Endothelial cell (in vitro differentiated cells): ENCODE measurements at regions not wholly inside any gene's neighbourhood (a gene's known extent, or its start where the extent isn't known, plus 50 kb on each side); places are given as distances from the start of the nearest gene placed in this dataset.

ENCODE experiments used
- DNase-seq: peaks from one replicate; pipeline ENCODE4 v3.0.0; 2021; ENCODE audit warnings: low spot score
- H3K27ac Mint-ChIP-seq: one replicate; pipeline ENCODE4 v1.8.0; 2021; ENCODE audit warnings: mixed read lengths, inconsistent platforms; ENCODE audit not compliant: unreplicated experiment
- H3K27me3 Mint-ChIP-seq: one replicate; pipeline ENCODE4 v1.8.0; 2021; ENCODE audit warnings: mild to moderate bottlenecking, moderate library complexity, mixed read lengths, inconsistent platforms; ENCODE audit not compliant: unreplicated experiment
- H3K36me3 Mint-ChIP-seq: one replicate; pipeline ENCODE4 v1.8.0; 2021; ENCODE audit warnings: mild to moderate bottlenecking, low read depth, mixed read lengths, inconsistent platforms; ENCODE audit not compliant: unreplicated experiment
- H3K4me1 Mint-ChIP-seq: one replicate; pipeline ENCODE4 v1.8.0; 2021; ENCODE audit warnings: mild to moderate bottlenecking, mixed read lengths, inconsistent platforms; ENCODE audit not compliant: unreplicated experiment
- H3K4me3 Mint-ChIP-seq: one replicate; pipeline ENCODE4 v1.8.0; 2021; ENCODE audit warnings: mild to moderate bottlenecking, mixed read lengths, inconsistent platforms; ENCODE audit not compliant: unreplicated experiment
- H3K9me3 Mint-ChIP-seq: one replicate; pipeline ENCODE4 v1.8.0; 2021; ENCODE audit warnings: mixed read lengths, inconsistent platforms; ENCODE audit not compliant: unreplicated experiment
- TF ChIP-seq, protein P1 (sequence below): fragments of 200-600 bp; sonication (generic); IDR thresholded peaks from one replicate; pipeline ENCODE4 v1.5.0; 2021; ENCODE audit warnings: antibody characterized with exemption; ENCODE audit not compliant: unreplicated experiment

DNA sequence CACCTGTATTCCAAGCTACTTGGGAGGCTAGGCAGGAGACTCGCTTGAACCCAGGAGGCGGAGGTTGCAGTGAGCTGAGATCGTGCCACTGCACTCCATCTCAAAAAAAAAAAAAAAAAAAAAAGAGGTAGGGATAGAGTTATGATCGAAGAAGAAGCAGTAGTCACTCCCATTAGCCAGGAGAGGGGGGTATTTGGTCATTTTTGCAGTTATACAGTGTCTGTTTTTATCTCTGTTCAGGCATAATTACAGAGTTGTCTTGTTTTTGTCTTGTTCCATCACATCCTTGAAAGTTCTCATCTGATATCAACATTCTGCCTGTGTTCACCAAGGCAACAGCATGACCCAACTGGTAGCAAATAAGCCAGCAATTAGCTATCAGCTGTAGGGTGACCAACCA is 98.5 kb upstream of the TMPO start:
- no peak for DNase-seq
- Mint-ChIP-seq H3K9me3 (no peaks in the 10 kb centered on the region), H3K27ac (no peak overlapping the region), H3K27me3 (no peaks in the 10 kb centered on the region), H3K36me3 (no peaks in the 10 kb centered on the region), H3K4me1 (peaks cover 28% of the 10 kb centered on the region), H3K4me3 (no peak overlapping the region)
- TF ChIP-seq, protein P1, sequence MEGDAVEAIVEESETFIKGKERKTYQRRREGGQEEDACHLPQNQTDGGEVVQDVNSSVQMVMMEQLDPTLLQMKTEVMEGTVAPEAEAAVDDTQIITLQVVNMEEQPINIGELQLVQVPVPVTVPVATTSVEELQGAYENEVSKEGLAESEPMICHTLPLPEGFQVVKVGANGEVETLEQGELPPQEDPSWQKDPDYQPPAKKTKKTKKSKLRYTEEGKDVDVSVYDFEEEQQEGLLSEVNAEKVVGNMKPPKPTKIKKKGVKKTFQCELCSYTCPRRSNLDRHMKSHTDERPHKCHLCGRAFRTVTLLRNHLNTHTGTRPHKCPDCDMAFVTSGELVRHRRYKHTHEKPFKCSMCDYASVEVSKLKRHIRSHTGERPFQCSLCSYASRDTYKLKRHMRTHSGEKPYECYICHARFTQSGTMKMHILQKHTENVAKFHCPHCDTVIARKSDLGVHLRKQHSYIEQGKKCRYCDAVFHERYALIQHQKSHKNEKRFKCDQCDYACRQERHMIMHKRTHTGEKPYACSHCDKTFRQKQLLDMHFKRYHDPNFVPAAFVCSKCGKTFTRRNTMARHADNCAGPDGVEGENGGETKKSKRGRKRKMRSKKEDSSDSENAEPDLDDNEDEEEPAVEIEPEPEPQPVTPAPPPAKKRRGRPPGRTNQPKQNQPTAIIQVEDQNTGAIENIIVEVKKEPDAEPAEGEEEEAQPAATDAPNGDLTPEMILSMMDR, result peak; percentile 47

DNA sequence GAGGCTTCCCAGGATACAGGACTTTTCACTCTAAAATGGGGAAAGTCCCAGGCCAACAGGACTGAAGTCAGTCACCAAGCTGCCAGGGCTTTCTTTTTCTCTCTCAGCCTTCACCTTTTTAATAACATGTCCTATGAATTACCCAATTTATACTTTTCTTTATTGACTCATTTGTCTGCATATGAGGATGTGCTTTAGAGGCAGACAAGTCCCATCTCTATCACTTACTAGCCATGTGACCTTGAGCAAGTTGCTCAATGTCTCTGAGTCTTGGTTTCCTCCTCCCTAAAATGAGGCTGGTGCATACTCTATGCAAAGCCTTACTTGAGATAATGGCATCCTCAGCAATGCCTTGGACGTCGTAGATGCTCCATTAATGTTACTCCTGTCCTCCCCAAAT is 98.1 kb upstream of the TMPO start:
- DNase-seq, result no peak
- Mint-ChIP-seq H3K4me1 (peaks cover 28% of the 10 kb centered on the region), H3K36me3 (no peaks in the 10 kb centered on the region), H3K9me3 (no peaks in the 10 kb centered on the region), H3K27ac (no peak overlapping the region), H3K4me3 (no peak overlapping the region), H3K27me3 (no peaks in the 10 kb centered on the region)
- TF ChIP-seq, protein P1, result no peak

DNA sequence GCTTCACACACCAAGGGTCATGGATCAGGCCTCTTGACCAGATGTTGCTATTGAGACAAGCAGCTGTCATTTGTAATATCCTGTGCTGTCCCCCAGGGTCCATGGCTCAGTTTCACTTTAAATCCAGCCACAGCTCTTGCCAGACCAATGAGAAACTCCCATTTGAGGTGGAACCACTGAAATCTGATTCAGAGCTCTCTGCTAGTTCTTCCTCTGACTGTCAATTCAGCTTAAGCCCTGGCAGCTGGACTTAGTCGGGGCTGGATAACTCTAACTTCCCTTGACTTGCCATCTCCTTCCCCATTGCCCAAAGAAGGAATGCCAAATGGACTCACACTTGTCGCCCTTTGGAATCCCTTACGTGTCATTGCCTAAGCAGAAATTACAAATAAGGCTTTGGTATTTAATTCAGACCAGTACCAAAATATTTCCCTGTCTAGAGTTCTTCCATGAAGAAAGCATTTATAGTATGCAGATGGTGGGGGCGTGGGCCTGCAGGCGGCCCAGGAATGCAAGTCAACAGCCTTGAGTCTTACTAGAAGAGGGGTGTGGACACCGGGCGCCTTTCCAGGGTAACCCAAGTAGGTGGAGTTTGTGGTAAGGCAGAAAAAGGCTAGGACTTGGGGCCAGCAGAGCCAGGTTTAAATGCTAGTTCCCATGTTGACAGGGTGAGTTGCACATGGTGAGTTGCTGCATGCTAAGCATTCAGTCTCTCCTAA is 96.9 kb upstream of the TMPO start:
- TF ChIP-seq, protein P1, result no peak
- DNase-seq, result no peak
- Mint-ChIP-seq H3K36me3 (no peaks in the 10 kb centered on the region), H3K27ac (peak overlapping the region; percentile 49), H3K27me3 (peaks cover 1% of the 10 kb centered on the region), H3K9me3 (no peaks in the 10 kb centered on the region), H3K4me1 (peaks cover 22% of the 10 kb centered on the region), H3K4me3 (no peak overlapping the region)

DNA sequence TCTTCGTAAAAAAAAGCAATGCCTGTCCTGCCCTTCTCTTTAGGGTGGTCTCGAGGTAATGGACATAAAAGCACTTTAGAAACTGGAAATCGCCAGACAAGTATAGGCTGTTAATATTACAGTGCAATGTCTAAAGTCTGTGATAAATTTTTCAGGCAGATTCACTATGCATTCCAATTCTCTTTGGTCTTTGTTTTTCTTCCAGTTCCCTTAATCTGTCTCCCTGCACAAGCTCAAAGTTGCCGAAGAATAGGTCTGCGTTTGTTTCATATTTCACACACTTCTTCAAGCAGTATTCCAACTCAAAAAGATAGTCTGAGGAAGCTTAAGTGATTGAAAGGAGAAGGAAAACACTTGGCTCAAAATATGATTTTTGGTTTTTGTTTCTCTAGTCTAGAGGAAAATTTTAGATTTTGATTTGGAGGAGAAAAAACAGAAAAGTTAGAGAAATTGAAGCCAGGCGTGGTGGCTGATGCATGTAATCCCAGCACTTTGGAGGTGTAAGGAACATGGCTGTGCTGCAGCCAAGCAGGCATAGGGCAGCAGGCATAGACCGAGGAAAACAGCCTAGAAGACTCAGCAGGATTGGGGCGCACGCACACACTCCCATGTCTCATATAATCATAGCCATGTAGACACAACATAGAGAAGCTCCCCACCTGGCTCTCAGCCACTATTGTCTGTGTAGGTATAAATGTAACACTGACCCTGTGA is 96.2 kb upstream of the TMPO start:
- Mint-ChIP-seq H3K4me1 (peaks cover 19% of the 10 kb centered on the region), H3K9me3 (no peaks in the 10 kb centered on the region), H3K27ac (no peak overlapping the region), H3K36me3 (no peaks in the 10 kb centered on the region), H3K27me3 (peaks cover 1% of the 10 kb centered on the region), H3K4me3 (no peak overlapping the region)
- DNase-seq, result no peak
- TF ChIP-seq, protein P1, result no peak

DNA sequence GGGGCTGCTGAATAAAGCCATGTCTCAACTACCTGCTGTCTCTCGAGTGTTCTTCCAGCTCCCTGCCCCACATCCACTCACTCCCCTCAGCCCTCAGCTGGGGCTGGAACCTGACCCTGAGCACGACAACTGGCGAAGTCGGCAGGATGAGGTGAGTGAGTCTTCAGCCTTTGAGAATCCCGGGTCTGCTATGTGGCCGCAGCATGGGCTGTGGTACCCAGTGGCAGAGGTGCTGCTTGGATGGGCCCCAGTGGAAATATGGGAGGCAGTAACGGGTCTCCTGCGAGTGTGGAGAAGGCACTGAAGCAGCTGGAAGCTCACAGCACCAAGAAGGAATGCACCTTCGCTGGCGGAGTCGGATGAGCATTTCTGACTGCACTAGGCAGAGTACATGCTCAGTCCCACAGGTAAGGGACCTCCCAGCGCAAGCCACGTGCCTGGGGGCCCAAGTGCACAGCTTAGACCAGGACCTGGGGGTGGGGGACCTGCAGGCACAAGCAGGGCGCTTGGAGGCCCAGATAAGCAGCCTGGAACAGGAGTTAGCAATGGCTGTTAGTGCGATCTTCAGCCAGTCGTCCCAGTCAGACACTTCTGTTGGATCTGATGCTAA is 95.5 kb upstream of the TMPO start:
- H3K4me1 Mint-ChIP-seq, result peaks cover 23% of the 10 kb centered on the region
- H3K27ac Mint-ChIP-seq, result no peak overlapping the region
- no peaks in the 10 kb centered on the region for H3K9me3 Mint-ChIP-seq
- DNase-seq, result no peak
- TF ChIP-seq, protein P1, result no peak
- no peaks in the 10 kb centered on the region for H3K36me3 Mint-ChIP-seq
- peaks cover 1% of the 10 kb centered on the region for H3K27me3 Mint-ChIP-seq
- no peak overlapping the region for H3K4me3 Mint-ChIP-seq
